GM12892 (cell line): ENCODE measurements at regions not wholly inside any gene's neighbourhood (a gene's known extent, or its start where the extent isn't known, plus 50 kb on each side); places are given as distances from the start of the nearest gene placed in this dataset.

Source experiments
- DNase-seq: peaks from one replicate; pipeline ENCODE4 v3.0.0; 2011; ENCODE audit not compliant: insufficient read length
- FAIRE-seq: peaks from 2 replicates; lab custom pipeline; 2011; peaks lifted over from hg19 to GRCh38; lab: Jason Lieb, UNC
- POLR2A ChIP-seq: IDR thresholded peaks from 2 replicates; pipeline ENCODE4 v1.6.1; 2011; ENCODE audit warnings: low read depth, low read length, control low read depth
- POLR2AphosphoS5 ChIP-seq: IDR thresholded peaks from 2 replicates; pipeline ENCODE4 v1.6.1; 2011; ENCODE audit warnings: low read depth, low read length, control low read depth
- TAF1 ChIP-seq: IDR thresholded peaks from 2 replicates; pipeline ENCODE4 v1.6.1; 2011; ENCODE audit warnings: low read depth, mild to moderate bottlenecking, control low read depth, low read length, borderline replicate concordance

DNA sequence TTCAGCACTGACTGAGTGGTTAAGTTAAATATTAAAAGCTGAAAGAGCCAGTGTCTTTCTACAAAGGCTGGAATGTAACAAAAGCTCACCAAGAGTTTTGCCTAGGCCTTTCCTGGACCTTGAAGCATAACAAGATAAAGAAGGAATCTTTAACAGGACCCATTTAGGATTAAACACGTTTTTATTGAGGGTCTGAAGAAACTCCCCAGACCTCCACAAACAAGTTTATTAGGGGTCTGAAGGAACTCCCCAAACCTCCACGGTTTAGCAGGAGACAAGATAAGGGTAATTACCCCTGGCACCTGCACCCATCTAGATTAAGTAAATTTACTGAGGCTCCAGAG is 104.0 kb downstream of the ACAA2 start:
- DNase-seq: no peak
- no peak for TF ChIP-seq POLR2AphosphoS5
- FAIRE-seq: no peak

DNA sequence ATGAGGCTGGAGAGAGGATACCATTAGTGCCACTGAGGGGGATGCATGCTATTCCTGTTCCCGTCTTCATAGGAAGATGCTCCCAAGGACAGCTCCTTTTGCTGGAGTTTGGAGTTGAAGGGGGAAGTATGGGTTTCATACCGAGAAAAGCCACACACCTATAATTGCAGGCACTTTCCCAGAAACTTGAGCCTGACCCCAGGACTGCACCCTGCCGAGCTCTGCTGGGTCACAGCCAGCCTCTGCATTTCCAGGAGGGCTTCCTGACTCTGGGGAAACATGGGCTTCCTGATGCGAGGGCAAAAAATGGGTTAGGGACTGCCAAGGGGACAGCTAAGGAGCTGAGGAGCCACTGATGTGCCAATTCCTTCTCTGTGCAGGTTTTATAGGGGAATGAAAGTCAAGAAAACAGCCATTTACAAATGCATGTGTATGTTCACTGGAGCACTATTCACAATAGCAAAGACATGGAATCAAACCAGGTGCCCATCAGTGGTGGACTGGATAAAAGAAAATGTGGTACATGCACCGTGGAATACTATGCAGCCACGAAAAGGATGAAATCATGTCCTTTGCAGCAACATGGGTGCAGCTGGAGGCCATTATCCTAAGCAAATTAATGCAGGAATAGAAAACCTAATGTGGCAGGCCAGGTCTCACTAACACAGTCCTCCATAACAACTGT is 104.5 kb downstream of the ACAA2 start:
- TF ChIP-seq POLR2A (no peak), POLR2AphosphoS5 (no peak), TAF1 (no peak)
- FAIRE-seq (no peak), DNase-seq (no peak)

- TF ChIP-seq POLR2AphosphoS5: no peak
- no peak for TF ChIP-seq TAF1
- no peak for TF ChIP-seq POLR2A
- no peak for FAIRE-seq
- DNase-seq: no peak
These were observed 105.7 kb downstream of the ACAA2 start for GRCh38 chr18:49707599-49707998.

GRCh38 chr18:49704334-49704733 is 109.0 kb downstream of the ACAA2 start:
- no peak for DNase-seq
- FAIRE-seq: no peak
- TF ChIP-seq POLR2A (no peak), POLR2AphosphoS5 (no peak), TAF1 (no peak)

DNA sequence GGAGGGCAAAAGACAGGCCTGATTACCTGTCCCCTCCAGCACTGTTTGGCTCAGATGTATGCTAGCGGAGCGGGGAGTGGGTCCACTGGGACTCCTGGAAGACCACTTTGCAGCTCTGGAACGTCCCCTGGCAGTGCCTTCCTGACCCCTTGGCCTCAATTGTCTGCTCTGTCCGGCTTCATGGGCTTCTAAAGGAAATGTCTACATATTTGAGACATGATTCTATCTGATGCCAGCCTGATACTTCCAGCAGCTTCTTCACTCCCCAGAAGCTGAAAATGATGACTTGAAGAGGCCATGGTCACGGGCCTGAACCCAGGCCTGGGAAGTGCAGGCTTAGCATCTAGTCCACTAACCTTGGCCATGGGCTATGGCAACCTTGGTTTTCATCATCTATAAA is 112.1 kb downstream of the ACAA2 start:
- FAIRE-seq: no peak
- TF ChIP-seq TAF1 (no peak), POLR2AphosphoS5 (no peak)
- no peak for DNase-seq

GRCh38 chr18:49699303-49699702 is 114.0 kb downstream of the ACAA2 start:
- no peak for FAIRE-seq
- no peak for DNase-seq
- TF ChIP-seq TAF1: no peak

- DNase-seq: no peak
- TF ChIP-seq POLR2AphosphoS5 (no peak), POLR2A (no peak), TAF1 (no peak)
- no peak for FAIRE-seq
These were observed 114.8 kb downstream of the ACAA2 start for GRCh38 chr18:49698525-49699025.

DNA sequence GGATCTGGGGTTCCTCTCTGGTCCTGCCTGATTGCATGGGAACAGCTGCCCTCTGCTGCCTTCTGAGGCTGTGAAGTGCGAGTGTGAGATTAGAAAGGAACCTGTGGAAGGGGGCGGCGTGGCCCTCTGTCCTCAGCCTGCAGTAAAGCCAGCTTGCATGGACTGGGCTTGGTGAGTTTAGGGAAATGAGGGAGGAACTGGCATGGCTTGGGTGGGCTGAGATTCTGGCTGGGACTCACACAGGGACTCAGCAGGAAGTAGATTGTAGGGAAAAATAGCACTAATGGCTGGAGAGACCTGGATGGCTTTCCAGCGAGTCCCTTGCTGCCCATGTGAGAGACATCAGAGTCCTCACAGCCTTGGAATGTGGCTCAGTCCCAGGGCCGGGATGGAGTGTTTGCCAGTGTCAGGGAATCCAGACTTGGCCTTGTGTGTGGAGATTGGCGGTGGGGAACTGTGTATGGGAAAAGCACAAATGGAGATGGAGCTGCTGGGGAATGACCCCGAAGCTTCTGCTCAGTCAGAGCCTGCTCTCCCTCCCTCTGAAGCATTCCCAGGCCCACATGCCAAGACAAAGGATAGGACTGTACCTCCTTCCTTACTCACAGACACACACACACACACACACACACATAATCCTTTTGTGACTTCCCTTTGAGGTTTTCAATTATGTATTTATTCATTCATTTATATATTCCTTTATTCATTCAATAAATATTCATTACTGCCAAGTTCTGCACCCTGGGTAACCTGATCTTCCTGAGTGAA is 115.4 kb downstream of the ACAA2 start:
- no peak for DNase-seq
- no peak for FAIRE-seq
- TF ChIP-seq POLR2A (no peak), TAF1 (no peak), POLR2AphosphoS5 (no peak)

- FAIRE-seq (no peak), DNase-seq (no peak)
- TF ChIP-seq POLR2AphosphoS5 (no peak), POLR2A (no peak), TAF1 (no peak)
These were observed 116.3 kb downstream of the ACAA2 start for GRCh38 chr18:49697049-49697448.

GRCh38 chr18:49694402-49694801 is 118.9 kb downstream of the ACAA2 start:
- DNase-seq (no peak), FAIRE-seq (no peak)
- no peak for TF ChIP-seq POLR2A
- TF ChIP-seq TAF1: no peak
- no peak for TF ChIP-seq POLR2AphosphoS5

- TF ChIP-seq POLR2A: no peak
- TF ChIP-seq TAF1: no peak
- TF ChIP-seq POLR2AphosphoS5: no peak
- FAIRE-seq: no peak
- DNase-seq: no peak
These were observed 119.7 kb downstream of the ACAA2 start for GRCh38 chr18:49693717-49694005.
